IMR-90 (cell line): ENCODE measurements at regions not wholly inside any gene's neighbourhood (a gene's known extent, or its start where the extent isn't known, plus 50 kb on each side); places are given as distances from the start of the nearest gene placed in this dataset.

Experiments used
- CTCF ChIP-seq: conservative IDR thresholded peaks from 2 replicates; pipeline ENCODE4 v1.5.1; 2012; ENCODE audit warnings: mild to moderate bottlenecking, low read depth, low read length, improper control_type of control experiment
- POLR2A ChIP-seq: IDR thresholded peaks from 2 replicates; pipeline ENCODE4 v1.6.1; 2012; ENCODE audit warnings: mild to moderate bottlenecking, low read depth, low read length
- RAD21 ChIP-seq: IDR thresholded peaks from 2 replicates; pipeline ENCODE4 v1.6.1; 2012; ENCODE audit warnings: low read length, improper control_type of control experiment
- RFX5 ChIP-seq: IDR thresholded peaks from 2 replicates; pipeline ENCODE4 v1.8.0; 2012; ENCODE audit warnings: low read depth, mild to moderate bottlenecking, low read length, moderate library complexity

DNA sequence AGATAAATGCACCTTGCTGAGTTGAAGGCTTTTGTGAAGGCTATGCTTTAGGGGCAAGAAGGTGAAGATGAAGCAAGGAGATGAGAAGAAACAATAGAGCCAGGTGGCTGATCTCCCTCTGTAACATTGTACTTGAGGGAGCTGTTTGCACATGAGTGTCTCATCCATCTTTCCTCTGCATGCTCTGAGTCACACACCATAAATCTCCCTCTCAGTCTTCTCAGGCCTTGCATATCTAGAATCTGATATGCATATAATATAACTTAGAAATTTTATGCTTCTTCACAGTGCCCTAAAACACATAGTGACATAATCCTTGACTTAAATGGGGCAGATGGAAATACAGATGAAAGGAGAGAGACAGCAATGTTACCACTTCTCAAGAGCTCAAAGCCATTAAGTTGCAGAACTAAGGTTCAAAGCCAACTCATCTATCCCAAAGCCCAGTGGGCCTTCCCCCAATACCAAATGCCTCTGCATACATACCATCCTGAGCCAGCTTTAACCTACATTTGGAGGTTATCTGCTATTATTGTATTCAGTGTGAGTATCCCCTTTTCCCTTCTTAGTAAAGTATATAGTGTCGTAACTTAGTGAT is 62.4 kb upstream of the STXBP5 start:
- TF ChIP-seq CTCF (no peak), POLR2A (no peak), RAD21 (no peak), RFX5 (no peak)
